Transverse colon (tissue), 4 donors: ENCODE measurements at regions not wholly inside any gene's neighbourhood (a gene's known extent, or its start where the extent isn't known, plus 50 kb on each side); places are given as distances from the start of the nearest gene placed in this dataset.

Experiments used
- DNase-seq: peaks from one replicate; pipeline ENCODE4 v3.0.0-alpha.2; 2019
- H3K27ac ChIP-seq, 4 donors: fragments of 200-600 bp; sonication (generic); 2 replicates each; pipeline ENCODE4 v1.5.1; 2016 to 2018; ENCODE audit warnings: inconsistent platforms in 4 of 4
- H3K27me3 ChIP-seq: fragments of 200-600 bp; sonication (generic); 2 replicates; pipeline ENCODE4 v1.5.1; 2017; ENCODE audit warnings: inconsistent platforms
- H3K36me3 ChIP-seq, 4 donors: fragments of 200-600 bp; sonication (generic); 2 replicates each; pipeline ENCODE4 v1.5.1; 2017 to 2019; ENCODE audit warnings: inconsistent platforms in 4 of 4
- H3K4me1 ChIP-seq, 4 donors: fragments of 200-600 bp; sonication (generic); 2 replicates each; pipeline ENCODE4 v1.5.1; 2017 to 2020; ENCODE audit warnings: inconsistent platforms in 4 of 4
- H3K4me3 ChIP-seq, 4 donors: fragments of 200-600 bp; sonication (generic); 1 replicate in 1 of 4; 2 replicates in 3 of 4; pipeline versions ENCODE4 v1.5.1 to v1.6.1; 2017 to 2019; ENCODE audit warnings: inconsistent platforms in 4 of 4
- H3K9me3 ChIP-seq, 2 donors: fragments of 200-600 bp; sonication (generic); 2 replicates each; pipeline ENCODE4 v1.5.1; 2017 to 2019; ENCODE audit warnings: inconsistent platforms in 2 of 2
- CTCF ChIP-seq, 5 experiments: fragments of 200-600 bp in 3 of 5; fragments of 450-650 bp in 2 of 5; sonication (generic) in 3 of 5; IDR thresholded peaks; 1 replicate in 2 of 5; 2 replicates in 3 of 5; pipeline ENCODE4 v1.5.1; 2016 to 2017; ENCODE audit warnings: antibody characterized with exemption in 5 of 5, inconsistent platforms in 3 of 5, mild to moderate bottlenecking in 2 of 5, moderate library complexity in 1 of 5
- EP300 ChIP-seq: sonication (generic); formaldehyde crosslinking; IDR thresholded peaks from one replicate; pipeline ENCODE4 v1.6.1; 2017; ENCODE audit warnings: antibody characterized with exemption, low read depth
- POLR2A ChIP-seq: fragments of 450-650 bp; IDR thresholded peaks from one replicate; pipeline ENCODE4 v1.6.1; 2016; ENCODE audit warnings: antibody characterized with exemption, mild to moderate bottlenecking, moderate library complexity
- POLR2AphosphoS5 ChIP-seq, 3 donors: sonication (generic); formaldehyde crosslinking; IDR thresholded peaks; one replicate each; pipeline ENCODE4 v1.6.1; 2016; ENCODE audit warnings: antibody characterized with exemption in 3 of 3
- WGBS, 2 donors: methylation state at CpG; one replicate each; pipeline ENCODE4 v1.1.5; 2018; ENCODE audit warnings: low coverage in 1 of 2; 5-methylcytosine and 5-hydroxymethylcytosine counted together
- in situ Hi-C, 4 donors: fragments of 200-750 bp; cut with MboI; loops; one replicate each; pipeline versions ENCODE4 v1.15.0 to v1.15.1; 2017; ENCODE audit warnings: low sequenced_read_pairs in 3 of 4, low pct_ligation_motif_present in 1 of 4, low pct_unique_long_range_greater_than_20kb in 1 of 4
- intact Hi-C: fragments of 100-400 bp; cut with DNase I; formaldehyde crosslinking; loops from one replicate; pipeline ENCODE4 v1.15.1; 2023; ENCODE audit warnings: low total_unique reads

GRCh38 chr16:86977076-86977676 lies 340.0 kb downstream of the C16orf95 start:
- no peak overlapping the region for H3K27ac ChIP-seq
- no peak overlapping the region for H3K4me3 ChIP-seq
- 90% methylated on average over 17 of the region's 17 CpGs; no CpG with 5 or more reads in 1 of the 2 donors for WGBS, 2 donors
- H3K4me1 ChIP-seq = no peaks in the 10 kb centered on the region
- H3K27me3 ChIP-seq = no peaks in the 10 kb centered on the region
- H3K36me3 ChIP-seq = no peaks in the 10 kb centered on the region
- in situ Hi-C loops = no loop called here
- no peak for TF ChIP-seq CTCF (IDR thresholded peaks at IDR 0.05)
- TF ChIP-seq POLR2A = no peak
- TF ChIP-seq EP300 = no peak
- TF ChIP-seq POLR2AphosphoS5 (IDR thresholded peaks at IDR 0.05) = no peak
- intact Hi-C loops = no loop called here
- no peak for DNase-seq
- no peaks in the 10 kb centered on the region for H3K9me3 ChIP-seq

- Histone ChIP-seq H3K9me3 (no peaks in the 10 kb centered on the region), H3K4me1 (no peaks in the 10 kb centered on the region), H3K4me3 (no peak overlapping the region), H3K36me3 (no peaks in the 10 kb centered on the region), H3K27me3 (no peaks in the 10 kb centered on the region), H3K27ac (no peak overlapping the region)
- intact Hi-C loops = no loop called here
- in situ Hi-C loops = no loop called here
- DNase-seq = no peak
- no peak for TF ChIP-seq POLR2A
- 87% methylated on average over 12 of the region's 12 CpGs; no CpG with 5 or more reads in 1 of the 2 donors for WGBS, 2 donors
Measured at GRCh38 chr16:86978445-86979030, 338.7 kb downstream of the C16orf95 start.

- in situ Hi-C loops = no loop called here
- TF ChIP-seq POLR2AphosphoS5 (IDR thresholded peaks at IDR 0.05) (no peak), CTCF (IDR thresholded peaks at IDR 0.05) (no peak), POLR2A (no peak), EP300 (no peak)
- DNase-seq = no peak
Measured at GRCh38 chr16:86979061-86979460, 338.1 kb downstream of the C16orf95 start.

GRCh38 chr16:86979984-86980553 lies 337.1 kb downstream of the C16orf95 start:
- DNase-seq = no peak
- Histone ChIP-seq H3K27ac (no peak overlapping the region), H3K4me3 (no peak overlapping the region), H3K36me3 (no peaks in the 10 kb centered on the region), H3K27me3 (no peaks in the 10 kb centered on the region), H3K4me1 (no peaks in the 10 kb centered on the region), H3K9me3 (no peaks in the 10 kb centered on the region)
- intact Hi-C loops (no loop called here), in situ Hi-C loops (no loop called here)
- WGBS, 2 donors = 78 to 100% methylated on average over 1 of the region's 1 CpG
- TF ChIP-seq EP300 = no peak
- TF ChIP-seq CTCF (IDR thresholded peaks at IDR 0.05) = no peak
- TF ChIP-seq POLR2A = no peak
- no peak for TF ChIP-seq POLR2AphosphoS5 (IDR thresholded peaks at IDR 0.05)

More at GRCh38 chr16:86979061-86979460, 338.1 kb downstream of the C16orf95 start:
- Histone ChIP-seq H3K4me3 (no peak overlapping the region), H3K4me1 (no peaks in the 10 kb centered on the region), H3K36me3 (no peaks in the 10 kb centered on the region), H3K27me3 (no peaks in the 10 kb centered on the region), H3K27ac (no peak overlapping the region), H3K9me3 (no peaks in the 10 kb centered on the region)
- WGBS, 2 donors = 82 to 100% methylated on average over 1 to 6 of the region's 6 CpGs
- intact Hi-C loops = no loop called here
